GM21526 (cell line): ENCODE measurements at regions not wholly inside any gene's neighbourhood (a gene's known extent, or its start where the extent isn't known, plus 50 kb on each side); places are given as distances from the start of the nearest gene placed in this dataset.

Experiments
- ATAC-seq: cut with Tn5 transposase; IDR thresholded peaks from one replicate; pipeline ENCODE4 v1.9.1; 2021; ENCODE audit warnings: moderate library complexity; ENCODE audit not compliant: unreplicated experiment, low FRiP score

DNA sequence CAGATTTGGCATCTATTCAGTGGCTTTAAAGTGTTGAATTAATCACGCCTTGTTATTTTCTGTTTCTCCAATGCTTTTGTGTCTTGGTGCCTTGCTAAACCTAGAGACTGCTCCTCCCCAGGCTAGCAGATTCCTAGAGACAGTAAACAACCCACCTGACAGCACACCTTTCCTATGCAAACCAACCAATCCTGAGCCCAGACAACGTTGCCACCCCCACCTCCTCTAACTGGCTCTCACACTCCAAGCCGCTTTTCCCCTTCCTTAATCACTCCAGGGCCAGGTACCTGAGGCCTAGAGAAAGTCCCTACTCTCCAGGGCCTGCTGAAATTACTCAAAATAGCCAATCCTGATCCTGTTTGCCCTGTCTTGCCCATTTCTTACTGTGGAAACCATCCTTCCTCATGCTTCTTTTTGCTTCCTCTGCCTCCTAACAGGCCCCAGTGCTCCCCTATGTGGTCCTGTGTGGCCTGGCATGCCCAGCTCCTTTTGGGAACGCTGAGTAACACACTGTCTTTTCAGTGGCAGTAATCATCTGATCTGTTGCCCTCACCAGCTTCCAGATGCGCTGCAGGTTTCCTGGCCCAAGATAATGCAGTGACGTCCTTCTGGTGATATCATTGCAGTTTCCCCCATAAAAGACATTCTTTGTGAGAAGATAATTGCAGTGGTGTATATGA is 53.4 kb downstream of the GAS1 start:
- no peak for ATAC-seq

DNA sequence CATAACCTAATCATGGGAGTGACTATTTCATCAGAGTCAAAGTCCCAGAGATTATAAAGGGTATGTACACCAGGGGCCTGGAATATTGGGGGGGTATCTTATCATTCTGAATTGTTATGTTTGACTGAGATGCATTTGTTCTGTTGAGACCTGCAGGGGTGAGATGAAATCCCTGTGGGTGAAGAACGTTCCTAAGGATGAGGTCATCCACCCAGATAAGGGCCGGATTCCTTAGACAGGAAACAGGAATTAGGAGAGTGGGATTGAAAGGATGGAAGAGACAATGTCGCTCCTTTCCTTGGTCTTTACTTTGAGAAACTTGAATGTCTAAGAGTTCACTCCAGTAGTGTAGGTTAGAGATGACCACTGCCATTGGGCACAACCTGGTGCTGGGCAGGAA is 54.7 kb downstream of the GAS1 start:
- no peak for ATAC-seq

DNA sequence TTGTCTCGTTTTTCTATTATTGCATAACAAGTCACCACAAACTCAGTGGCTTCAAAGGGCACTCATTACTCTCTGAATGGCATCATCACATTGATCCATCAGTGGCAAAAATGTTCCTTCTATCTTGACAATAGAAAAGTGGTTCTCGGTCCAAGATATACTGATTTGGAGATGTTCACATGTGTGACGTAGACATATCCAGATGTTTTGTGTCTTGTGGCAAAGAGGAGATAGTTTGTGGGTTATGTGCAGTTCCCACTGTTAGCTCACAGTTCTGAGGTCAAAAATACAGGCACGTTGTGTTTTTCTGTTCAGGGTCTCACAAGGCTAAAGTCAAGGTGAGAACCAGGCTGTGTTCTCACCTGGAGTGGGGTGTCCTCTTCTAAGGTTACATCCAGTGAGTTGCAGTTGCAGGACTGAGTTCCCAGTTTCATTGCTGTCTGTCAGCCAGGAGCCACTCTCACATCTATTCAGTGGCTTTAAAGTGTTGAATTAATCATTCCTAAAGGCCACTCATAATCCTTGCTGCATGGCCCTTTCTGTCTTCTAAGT is 55.3 kb downstream of the GAS1 start:
- no peak for ATAC-seq

GRCh38 chr9:86891091-86891490 is 56.2 kb downstream of the GAS1 start:
- no peak for ATAC-seq

DNA sequence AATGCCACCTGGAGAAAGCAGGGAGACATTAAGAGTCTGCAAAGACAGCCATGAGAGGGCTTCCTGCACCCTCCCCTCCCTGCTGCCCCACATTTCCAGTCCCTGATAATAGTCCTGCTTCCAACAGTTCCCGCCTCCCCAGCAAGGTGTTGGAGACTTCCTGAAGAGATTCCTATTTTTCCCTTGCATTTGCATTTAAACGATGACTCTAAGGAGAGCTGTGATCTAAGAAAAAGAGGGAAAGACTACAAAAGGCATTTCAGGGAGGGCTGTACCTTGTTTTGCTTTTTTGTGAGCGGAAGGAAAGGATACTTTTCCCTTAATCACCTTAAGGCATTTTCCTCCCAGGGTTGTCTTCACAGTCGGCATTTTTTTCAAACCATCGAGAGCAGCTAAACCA is 62.1 kb downstream of the GAS1 start:
- ATAC-seq, result no peak

DNA sequence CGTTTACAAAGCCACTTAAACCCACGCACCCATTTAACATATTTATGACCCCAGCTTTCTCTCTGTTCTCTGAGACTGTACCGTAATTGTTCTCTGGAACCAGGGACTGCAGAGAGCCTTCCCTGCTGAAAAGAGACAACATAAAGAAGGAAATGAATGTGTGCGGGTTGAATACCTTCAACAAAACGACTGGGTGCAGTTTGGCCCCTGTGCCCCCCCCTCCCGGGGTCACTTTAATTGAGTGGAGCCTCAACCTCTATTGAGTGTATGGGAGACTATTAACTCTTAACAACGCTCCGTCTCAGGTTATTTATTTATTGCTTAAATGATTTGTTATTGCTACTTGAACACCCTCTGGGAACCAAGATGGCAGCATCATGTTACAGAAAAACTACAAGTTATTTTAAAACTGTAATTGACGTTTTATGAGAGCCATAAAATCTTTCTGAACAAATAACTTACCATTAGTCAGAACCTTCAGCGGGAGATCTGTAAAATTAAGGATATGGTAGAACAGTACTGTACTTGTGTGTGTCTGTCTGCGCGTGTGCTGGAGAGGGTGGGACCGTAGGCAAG is 70.6 kb downstream of the GAS1 start:
- ATAC-seq, result no peak

DNA sequence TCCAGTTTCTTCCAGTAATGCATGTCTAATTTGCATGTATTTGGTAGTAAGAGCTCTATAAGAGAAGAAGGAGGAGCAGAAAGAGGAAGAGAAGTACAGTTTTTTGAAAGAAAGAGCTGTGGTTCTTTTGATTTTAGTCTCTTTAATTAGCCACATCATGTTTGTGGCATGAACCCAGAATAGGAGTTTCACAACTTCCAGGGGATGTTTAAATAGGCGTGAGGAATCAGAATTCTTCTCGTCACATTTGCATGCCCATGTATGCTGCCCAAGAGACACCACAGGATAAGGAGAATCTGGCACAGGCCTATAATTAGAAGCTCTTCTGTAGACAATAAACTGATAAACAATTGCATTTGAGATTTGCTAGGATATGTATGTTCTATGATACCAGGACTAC is 78.7 kb downstream of the GAS1 start:
- no peak for ATAC-seq

DNA sequence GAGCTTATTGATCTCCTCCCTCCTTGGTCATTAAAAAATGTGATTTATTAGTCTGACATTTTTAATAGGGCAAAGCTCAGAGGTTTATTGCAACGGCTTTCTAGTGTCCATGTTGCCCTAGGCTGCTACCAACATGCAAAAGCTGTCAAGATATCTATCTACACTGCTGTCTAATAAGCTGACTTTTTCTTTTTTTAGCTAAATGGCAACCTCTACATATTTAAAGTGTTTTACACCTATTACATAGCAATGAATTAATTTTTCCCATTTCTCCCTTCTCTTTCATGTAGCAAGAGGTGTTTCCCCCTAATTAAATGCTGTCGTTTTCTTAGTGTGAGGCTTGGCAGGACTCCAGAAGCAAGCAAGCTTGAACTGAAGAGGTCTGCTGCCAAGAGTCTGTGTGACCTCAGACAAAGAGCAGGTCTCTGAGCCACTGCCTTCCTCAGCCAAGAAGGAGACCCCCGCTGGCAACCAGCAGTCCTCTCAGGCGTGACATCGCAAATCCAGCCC is 79.4 kb downstream of the GAS1 start:
- ATAC-seq, result no peak

DNA sequence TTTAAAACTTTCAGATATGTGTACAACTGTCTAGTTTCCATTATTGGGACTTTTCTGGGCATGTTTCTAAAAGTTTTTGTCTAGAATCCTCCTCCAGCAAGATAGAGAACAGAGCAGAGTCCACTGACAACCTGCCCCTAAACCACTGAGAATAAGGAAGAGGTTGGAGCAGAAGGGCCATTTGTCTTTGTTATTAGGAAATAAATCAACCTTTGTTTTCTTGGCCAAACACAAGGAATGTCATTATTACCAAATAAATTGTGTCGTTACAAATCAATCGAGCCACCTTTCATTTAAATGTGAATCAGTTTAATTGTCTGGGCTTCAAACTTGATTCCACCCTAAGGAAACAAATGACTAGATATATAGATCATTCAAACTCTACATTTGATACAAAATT is 81.4 kb downstream of the GAS1 start:
- ATAC-seq, result no peak

DNA sequence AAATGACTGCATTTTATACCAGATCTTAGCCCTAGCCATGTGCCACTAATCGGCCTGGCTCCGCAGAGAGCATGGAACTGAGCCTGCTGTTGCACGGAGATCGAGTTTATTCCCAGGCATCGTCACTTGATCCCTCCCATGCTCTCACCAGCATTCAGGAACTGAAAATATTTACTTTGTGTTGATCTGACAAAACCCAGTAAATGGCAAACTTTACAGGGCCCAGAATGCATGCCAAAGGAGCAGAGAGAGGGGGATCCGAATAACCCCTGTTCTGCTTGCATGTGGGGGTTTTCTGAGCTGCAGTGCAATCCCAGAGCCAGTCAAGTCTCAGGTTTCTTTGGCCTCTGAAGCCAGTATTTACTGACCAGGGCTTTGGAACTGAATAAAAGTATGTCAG is 87.3 kb downstream of the GAS1 start:
- ATAC-seq, result no peak

DNA sequence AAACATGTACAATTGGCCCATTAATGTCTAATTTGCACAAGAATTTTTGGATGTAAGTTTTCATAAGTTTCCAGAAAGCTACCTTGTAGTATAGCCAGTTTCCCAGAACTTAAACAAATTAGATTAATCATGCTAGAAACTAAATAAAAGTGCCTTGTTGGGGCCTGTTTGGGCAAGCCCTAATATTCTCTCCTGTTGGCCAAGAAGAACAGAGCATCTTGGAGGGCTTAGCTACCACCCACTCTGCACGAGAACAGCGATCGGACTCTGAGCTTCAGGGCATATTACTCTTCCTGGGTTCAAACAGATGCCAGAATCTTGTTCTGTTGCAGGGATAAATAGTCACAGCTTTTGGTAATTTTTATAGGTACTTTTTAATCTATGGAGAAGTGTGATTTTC is 88.2 kb downstream of the GAS1 start:
- ATAC-seq, result no peak

GRCh38 chr9:86858009-86858408 is 89.3 kb downstream of the GAS1 start:
- no peak for ATAC-seq

DNA sequence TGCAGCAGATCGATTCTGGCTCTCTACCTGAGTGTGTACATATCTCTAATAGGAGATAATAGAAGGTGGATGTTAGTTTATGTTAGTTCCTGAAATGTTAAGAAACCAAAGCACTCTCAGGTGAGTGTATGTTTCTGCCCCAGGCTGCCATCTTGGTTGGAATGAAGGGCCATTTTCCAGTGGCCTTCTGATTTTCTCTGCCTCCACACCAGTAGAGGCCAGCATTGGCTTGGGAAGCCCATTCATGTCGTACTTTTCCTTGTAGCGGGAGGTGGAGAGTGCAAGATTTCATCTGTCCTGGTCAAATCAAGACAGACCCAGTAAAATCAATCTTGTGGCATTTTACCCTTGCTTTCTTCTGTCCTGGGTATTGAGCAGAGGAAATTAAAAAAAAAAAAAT is 91.0 kb downstream of the GAS1 start:
- ATAC-seq, result no peak

DNA sequence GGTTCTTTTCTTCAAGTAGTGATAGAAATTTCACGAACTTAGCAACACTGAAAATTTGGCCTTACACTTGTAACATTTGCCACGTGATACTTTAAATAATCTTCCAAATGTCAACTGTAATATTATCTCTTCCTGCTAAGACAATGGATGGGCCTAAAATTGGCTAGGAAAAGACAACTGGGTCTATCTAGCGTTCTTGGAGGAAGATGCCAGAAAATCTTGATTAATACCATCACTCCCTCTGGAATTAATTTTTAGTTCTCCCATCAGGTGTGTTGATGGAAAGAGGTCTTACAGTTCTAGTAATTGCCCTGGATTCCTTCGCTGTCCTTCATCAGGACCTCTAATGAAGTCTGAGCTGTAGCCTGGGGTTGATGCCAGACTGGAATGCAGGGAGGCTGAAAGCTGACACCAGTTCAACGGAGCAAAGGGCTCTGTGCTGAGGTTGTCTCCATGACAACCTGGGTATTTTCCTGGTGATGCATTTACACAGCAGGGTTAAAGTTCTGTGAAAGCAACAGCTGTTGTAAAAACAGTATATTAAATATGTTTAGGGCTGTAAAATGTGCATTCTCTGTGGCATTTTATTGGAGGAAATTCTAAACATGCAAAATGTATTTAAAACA is 92.3 kb downstream of the GAS1 start:
- no peak for ATAC-seq

DNA sequence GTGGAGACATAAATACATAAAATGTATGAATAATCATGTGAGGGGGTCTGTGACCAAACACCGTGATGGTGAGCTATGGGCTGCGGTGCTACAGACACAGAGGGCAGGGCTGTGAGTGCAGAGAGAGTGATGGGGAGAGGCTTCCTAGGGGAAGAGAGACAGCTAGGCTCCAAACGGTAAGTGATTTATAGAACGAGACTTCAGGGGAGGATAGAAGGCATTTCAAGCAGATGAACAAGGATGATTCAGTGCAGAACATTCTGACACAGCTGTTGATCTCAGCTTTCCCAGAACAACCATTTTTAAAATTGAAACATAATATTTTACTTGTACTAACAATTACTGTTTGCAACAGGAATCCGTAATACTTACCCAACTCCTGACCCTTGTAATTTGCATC is 100.7 kb downstream of the GAS1 start:
- ATAC-seq, result no peak

- ATAC-seq, result no peak
These were observed 104.1 kb downstream of the GAS1 start for GRCh38 chr9:86843206-86843605.

DNA sequence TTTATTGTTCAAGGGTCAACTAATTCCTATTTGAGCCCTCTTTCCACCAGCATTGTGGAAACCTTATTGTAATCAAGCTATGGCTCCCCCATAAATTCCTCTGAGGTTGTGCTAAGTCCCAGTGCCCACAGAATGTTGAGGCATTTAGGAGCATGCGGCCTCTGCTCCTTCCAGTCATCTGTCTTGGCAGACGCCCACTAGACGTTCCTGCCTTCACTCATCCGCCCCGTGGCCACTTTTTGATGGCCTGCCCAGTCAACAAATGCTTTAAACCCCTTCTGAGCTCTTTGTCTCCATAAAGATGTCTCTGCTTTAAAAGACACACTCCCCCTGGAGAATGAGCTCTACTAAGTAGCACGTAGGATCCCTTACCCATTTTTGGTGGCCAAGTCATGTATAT is 104.7 kb downstream of the GAS1 start:
- ATAC-seq, result no peak

GRCh38 chr9:86839522-86839921 is 107.8 kb downstream of the GAS1 start:
- no peak for ATAC-seq

- ATAC-seq, result no peak
These were observed 108.5 kb downstream of the GAS1 start for GRCh38 chr9:86838519-86839497.

- no peak for ATAC-seq
These were observed 110.0 kb downstream of the GAS1 start for GRCh38 chr9:86837345-86837744.

DNA sequence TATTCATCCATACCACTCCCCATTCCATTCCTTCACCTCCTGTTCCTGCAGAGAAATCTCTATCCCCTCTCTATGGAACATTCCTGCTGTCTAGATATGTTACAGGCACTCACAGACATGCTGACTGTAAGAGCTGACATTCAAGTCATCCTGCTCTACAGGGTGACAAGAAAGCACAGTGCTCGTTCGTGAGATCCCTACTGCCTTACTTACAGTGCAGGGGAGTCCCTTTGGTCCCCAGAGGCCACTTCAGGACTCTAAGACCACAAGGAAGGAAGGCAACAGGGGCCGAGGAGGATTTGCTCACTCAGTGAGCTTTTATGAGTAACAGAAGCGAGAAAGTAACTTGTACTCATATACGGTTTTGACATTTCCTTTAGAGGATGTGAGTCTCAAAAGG is 110.5 kb downstream of the GAS1 start:
- no peak for ATAC-seq
